Loucy (cell line): ENCODE measurements at regions not wholly inside any gene's neighbourhood (a gene's known extent, or its start where the extent isn't known, plus 50 kb on each side); places are given as distances from the start of the nearest gene placed in this dataset.

ENCODE experiments used
- H2AFZ ChIP-seq: fragments of 200-600 bp; sonication (generic); 2 replicates; pipeline ENCODE4 v1.6.0; 2016; ENCODE audit warnings: antibody characterized with exemption, mild to moderate bottlenecking, low read length, moderate library complexity
- H3F3A ChIP-seq: fragments of 200-600 bp; 2 replicates; pipeline ENCODE4 v1.6.0; 2016; ENCODE audit warnings: antibody characterized with exemption, low read depth, mild to moderate bottlenecking
- H3K27me3 ChIP-seq: fragments of 200-600 bp; sonication (generic); 2 replicates; pipeline ENCODE4 v1.6.1; 2014; ENCODE audit warnings: low read length, mild to moderate bottlenecking; ENCODE audit not compliant: insufficient read depth, poor library complexity, severe bottlenecking
- H3K36me3 ChIP-seq: fragments of 200-600 bp; sonication (generic); 2 replicates; pipeline ENCODE4 v1.6.1; 2016; ENCODE audit warnings: low read length; ENCODE audit not compliant: insufficient read depth
- H3K4me1 ChIP-seq: fragments of 200-600 bp; sonication (generic); 2 replicates; pipeline ENCODE4 v1.5.1; 2014; ENCODE audit warnings: low read length, mild to moderate bottlenecking; ENCODE audit not compliant: insufficient read depth, poor library complexity, severe bottlenecking
- H3K4me2 ChIP-seq: fragments of 200-600 bp; sonication (generic); 2 replicates; pipeline ENCODE4 v1.6.0; 2014; ENCODE audit warnings: antibody characterized with exemption, low read length, low read depth, mild to moderate bottlenecking; ENCODE audit not compliant: poor library complexity, severe bottlenecking
- H3K4me3 ChIP-seq: fragments of 200-600 bp; sonication (generic); 2 replicates; pipeline ENCODE4 v1.5.1; 2014; ENCODE audit warnings: low read length, mild to moderate bottlenecking, mixed read lengths; ENCODE audit not compliant: poor library complexity, severe bottlenecking
- H3K79me2 ChIP-seq: fragments of 200-600 bp; sonication (generic); 2 replicates; pipeline ENCODE4 v1.6.1; 2014; ENCODE audit warnings: low read length; ENCODE audit not compliant: insufficient read depth
- H3K9ac ChIP-seq: fragments of 200-600 bp; sonication (generic); 2 replicates; pipeline ENCODE4 v1.6.0; 2014; ENCODE audit warnings: mild to moderate bottlenecking, low read depth, low read length, moderate library complexity; ENCODE audit not compliant: poor library complexity, severe bottlenecking
- H3K9me2 ChIP-seq: fragments of 200-600 bp; sonication (generic); replicated peaks from 2 replicates; pipeline ENCODE4 v1.6.1; 2016; ENCODE audit warnings: low read depth, low read length, mixed read lengths
- H3K9me3 ChIP-seq: fragments of 200-600 bp; sonication (generic); 2 replicates; pipeline ENCODE4 v1.6.1; 2014; ENCODE audit warnings: mild to moderate bottlenecking, antibody characterized with exemption, low read length, low read depth; ENCODE audit not compliant: insufficient read depth
- H4K20me1 ChIP-seq: fragments of 200-600 bp; sonication (generic); 2 replicates; pipeline ENCODE4 v1.6.0; 2014; ENCODE audit warnings: antibody characterized with exemption, low read length, mild to moderate bottlenecking; ENCODE audit not compliant: insufficient read depth, poor library complexity, severe bottlenecking
- EZH2phosphoT487 ChIP-seq: fragments of 200-600 bp; IDR thresholded peaks from 2 replicates; pipeline ENCODE4 v1.6.1; 2018; ENCODE audit warnings: antibody characterized with exemption, mild to moderate bottlenecking, moderate library complexity, borderline replicate concordance
- TF ChIP-seq, protein P1 (sequence below): fragments of 200-600 bp; sonication (generic); conservative IDR thresholded peaks from 2 replicates; pipeline ENCODE4 v1.5.1; 2014; ENCODE audit warnings: mild to moderate bottlenecking, antibody characterized with exemption, low read length

DNA sequence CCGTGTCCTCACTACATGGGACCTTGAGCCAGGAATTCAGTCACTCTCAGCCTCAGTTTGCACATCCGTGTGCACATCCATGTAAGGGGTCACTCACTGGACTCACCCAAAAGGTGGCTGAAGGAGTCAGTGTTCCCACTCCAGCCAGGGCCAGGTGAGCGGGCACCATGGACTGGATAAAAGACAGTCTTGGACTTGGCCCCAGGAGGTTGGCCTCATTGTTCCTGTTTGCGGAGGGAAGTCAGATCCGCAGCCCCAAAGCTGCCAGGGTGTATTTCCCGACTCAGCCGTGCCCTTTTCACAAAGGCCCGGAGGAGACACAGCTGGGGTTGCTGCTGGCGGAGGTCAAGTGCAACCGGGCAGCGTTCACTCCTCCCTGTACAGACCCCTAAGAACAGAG is 170.7 kb upstream of the MYL2 start:
- Histone ChIP-seq H3K9me3 (no peaks in the 10 kb centered on the region), H3F3A (no peaks in the 10 kb centered on the region), H3K9ac (no peak overlapping the region), H4K20me1 (no peaks in the 10 kb centered on the region), H3K36me3 (no peaks in the 10 kb centered on the region), H3K4me2 (no peak overlapping the region), H3K79me2 (no peaks in the 10 kb centered on the region), H3K9me2 (no peaks in the 10 kb centered on the region), H3K4me1 (peaks cover 7% of the 10 kb centered on the region), H3K27me3 (no peaks in the 10 kb centered on the region), H2AFZ (no peak overlapping the region), H3K4me3 (no peak overlapping the region)
- no peak for TF ChIP-seq EZH2phosphoT487
- TF ChIP-seq, protein P1, sequence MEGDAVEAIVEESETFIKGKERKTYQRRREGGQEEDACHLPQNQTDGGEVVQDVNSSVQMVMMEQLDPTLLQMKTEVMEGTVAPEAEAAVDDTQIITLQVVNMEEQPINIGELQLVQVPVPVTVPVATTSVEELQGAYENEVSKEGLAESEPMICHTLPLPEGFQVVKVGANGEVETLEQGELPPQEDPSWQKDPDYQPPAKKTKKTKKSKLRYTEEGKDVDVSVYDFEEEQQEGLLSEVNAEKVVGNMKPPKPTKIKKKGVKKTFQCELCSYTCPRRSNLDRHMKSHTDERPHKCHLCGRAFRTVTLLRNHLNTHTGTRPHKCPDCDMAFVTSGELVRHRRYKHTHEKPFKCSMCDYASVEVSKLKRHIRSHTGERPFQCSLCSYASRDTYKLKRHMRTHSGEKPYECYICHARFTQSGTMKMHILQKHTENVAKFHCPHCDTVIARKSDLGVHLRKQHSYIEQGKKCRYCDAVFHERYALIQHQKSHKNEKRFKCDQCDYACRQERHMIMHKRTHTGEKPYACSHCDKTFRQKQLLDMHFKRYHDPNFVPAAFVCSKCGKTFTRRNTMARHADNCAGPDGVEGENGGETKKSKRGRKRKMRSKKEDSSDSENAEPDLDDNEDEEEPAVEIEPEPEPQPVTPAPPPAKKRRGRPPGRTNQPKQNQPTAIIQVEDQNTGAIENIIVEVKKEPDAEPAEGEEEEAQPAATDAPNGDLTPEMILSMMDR: no peak

DNA sequence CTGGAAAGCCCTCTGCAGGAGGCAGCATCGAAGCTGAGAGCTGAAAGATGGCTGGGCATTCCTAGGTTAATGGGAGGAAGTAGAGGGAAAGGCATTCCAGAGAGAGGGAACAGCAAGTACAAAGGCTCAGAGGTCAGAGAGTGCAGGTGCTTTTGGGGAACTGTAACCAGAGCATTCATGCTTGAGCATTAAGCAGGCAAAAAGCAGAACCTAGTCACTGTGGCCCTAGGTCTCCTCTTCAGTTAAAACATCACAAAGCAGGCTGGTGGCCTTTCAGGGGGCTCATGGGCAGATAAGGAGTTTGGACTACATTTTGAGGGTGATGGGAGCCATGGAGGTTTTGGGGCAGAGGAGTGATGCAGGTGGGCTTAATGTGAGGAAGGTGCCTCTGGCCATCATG is 169.2 kb upstream of the MYL2 start:
- no peaks in the 10 kb centered on the region for H3K36me3 ChIP-seq
- TF ChIP-seq EZH2phosphoT487: no peak
- TF ChIP-seq, protein P1: no peak
- no peaks in the 10 kb centered on the region for H3K79me2 ChIP-seq
- no peaks in the 10 kb centered on the region for H3F3A ChIP-seq
- no peak overlapping the region for H2AFZ ChIP-seq
- H3K9me2 ChIP-seq: no peaks in the 10 kb centered on the region
- no peak overlapping the region for H3K9ac ChIP-seq
- no peak overlapping the region for H3K4me2 ChIP-seq
- H4K20me1 ChIP-seq: no peaks in the 10 kb centered on the region
- peaks cover 7% of the 10 kb centered on the region for H3K4me1 ChIP-seq
- H3K27me3 ChIP-seq: no peaks in the 10 kb centered on the region
- no peak overlapping the region for H3K4me3 ChIP-seq
- H3K9me3 ChIP-seq: no peaks in the 10 kb centered on the region

DNA sequence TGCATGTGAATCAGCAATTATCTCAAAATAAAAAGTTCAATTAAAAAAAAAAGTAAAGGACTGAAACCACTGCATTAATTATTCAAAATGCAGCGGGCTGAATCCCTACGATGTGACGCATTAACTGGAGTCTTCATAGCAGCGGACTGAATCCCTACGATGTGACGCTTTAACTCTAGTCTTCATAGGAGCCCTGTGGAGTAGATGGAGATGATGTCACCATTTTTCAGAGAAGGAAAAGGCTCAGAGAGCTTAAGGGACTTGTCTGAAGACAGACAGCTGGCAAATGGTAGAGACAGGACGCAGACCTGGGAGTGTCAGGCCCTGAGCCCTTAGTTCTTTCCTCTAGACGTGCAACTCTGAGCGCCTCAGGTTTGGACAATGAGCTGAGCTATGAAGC is 168.0 kb upstream of the MYL2 start:
- H3K4me3 ChIP-seq: no peak overlapping the region
- no peaks in the 10 kb centered on the region for H3K27me3 ChIP-seq
- H3K9me3 ChIP-seq: no peaks in the 10 kb centered on the region
- H3K9me2 ChIP-seq: no peaks in the 10 kb centered on the region
- no peaks in the 10 kb centered on the region for H3F3A ChIP-seq
- H3K36me3 ChIP-seq: no peaks in the 10 kb centered on the region
- H3K4me1 ChIP-seq: peaks cover 5% of the 10 kb centered on the region
- no peak for TF ChIP-seq EZH2phosphoT487
- TF ChIP-seq, protein P1: no peak
- H3K79me2 ChIP-seq: no peaks in the 10 kb centered on the region
- H4K20me1 ChIP-seq: no peaks in the 10 kb centered on the region
- H2AFZ ChIP-seq: no peak overlapping the region
- H3K4me2 ChIP-seq: no peak overlapping the region
- no peak overlapping the region for H3K9ac ChIP-seq
